OCI-LY7 (cell line): ENCODE measurements at regions not wholly inside any gene's neighbourhood (a gene's known extent, or its start where the extent isn't known, plus 50 kb on each side); places are given as distances from the start of the nearest gene placed in this dataset.

Experiments used
- CTCF ChIP-seq: fragments of 200-600 bp; sonication (generic); conservative IDR thresholded peaks from 2 replicates; pipeline ENCODE4 v1.5.1; 2014; ENCODE audit warnings: mild to moderate bottlenecking, antibody characterized with exemption, low read length, moderate library complexity, mixed read lengths
- EZH2phosphoT487 ChIP-seq: fragments of 200-600 bp; sonication (generic); IDR thresholded peaks from 2 replicates; pipeline ENCODE4 v1.6.1; 2018; ENCODE audit warnings: low read depth, borderline replicate concordance, mild to moderate bottlenecking, mixed run types, antibody characterized with exemption, low read length, moderate library complexity, mixed read lengths

- TF ChIP-seq CTCF, result no peak
- TF ChIP-seq EZH2phosphoT487, result no peak
These were observed 58.8 kb upstream of the UNC93A start for GRCh38 chr6:167232356-167232755.
